AG09309 (cell line): ENCODE measurements at regions not wholly inside any gene's neighbourhood (a gene's known extent, or its start where the extent isn't known, plus 50 kb on each side); places are given as distances from the start of the nearest gene placed in this dataset.

Experiments used
- DNase-seq: peaks from one replicate; pipeline ENCODE4 v3.0.0-alpha.2; 2010; ENCODE audit warnings: low read depth
- H3K4me3 ChIP-seq: 2 replicates; pipeline ENCODE4 v1.5.1; 2011; ENCODE audit warnings: mild to moderate bottlenecking, low read depth, low read length, moderate library complexity; ENCODE audit not compliant: control insufficient read depth
- TF ChIP-seq, protein P1 (sequence below): IDR thresholded peaks from 2 replicates; pipeline ENCODE4 v1.5.1; 2011; ENCODE audit warnings: mild to moderate bottlenecking, low read depth, low read length, inconsistent platforms; ENCODE audit not compliant: insufficient read depth, control insufficient read depth; ENCODE audit errors: missing control alignments

DNA sequence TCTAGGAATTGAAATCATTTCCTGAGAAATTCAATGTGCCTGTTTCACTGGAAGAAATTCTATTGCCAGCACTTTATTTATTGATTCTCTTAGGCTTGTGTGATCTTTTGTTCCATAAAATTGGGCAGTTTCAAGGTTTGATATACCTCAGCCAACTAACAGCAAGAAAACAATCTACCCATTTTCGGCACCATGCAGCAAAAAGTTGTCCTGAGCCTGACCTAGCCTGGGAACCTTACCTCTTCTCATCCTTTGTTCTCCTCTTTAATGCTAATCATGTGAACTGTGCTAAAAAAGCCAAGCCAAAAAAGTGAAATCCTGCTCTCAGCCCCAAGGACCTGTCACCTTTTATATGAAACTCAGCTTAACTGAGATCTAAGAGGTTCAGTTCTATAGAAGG is 477.3 kb downstream of the SUCLA2 start:
- TF ChIP-seq, protein P1, sequence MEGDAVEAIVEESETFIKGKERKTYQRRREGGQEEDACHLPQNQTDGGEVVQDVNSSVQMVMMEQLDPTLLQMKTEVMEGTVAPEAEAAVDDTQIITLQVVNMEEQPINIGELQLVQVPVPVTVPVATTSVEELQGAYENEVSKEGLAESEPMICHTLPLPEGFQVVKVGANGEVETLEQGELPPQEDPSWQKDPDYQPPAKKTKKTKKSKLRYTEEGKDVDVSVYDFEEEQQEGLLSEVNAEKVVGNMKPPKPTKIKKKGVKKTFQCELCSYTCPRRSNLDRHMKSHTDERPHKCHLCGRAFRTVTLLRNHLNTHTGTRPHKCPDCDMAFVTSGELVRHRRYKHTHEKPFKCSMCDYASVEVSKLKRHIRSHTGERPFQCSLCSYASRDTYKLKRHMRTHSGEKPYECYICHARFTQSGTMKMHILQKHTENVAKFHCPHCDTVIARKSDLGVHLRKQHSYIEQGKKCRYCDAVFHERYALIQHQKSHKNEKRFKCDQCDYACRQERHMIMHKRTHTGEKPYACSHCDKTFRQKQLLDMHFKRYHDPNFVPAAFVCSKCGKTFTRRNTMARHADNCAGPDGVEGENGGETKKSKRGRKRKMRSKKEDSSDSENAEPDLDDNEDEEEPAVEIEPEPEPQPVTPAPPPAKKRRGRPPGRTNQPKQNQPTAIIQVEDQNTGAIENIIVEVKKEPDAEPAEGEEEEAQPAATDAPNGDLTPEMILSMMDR: no peak
- no peak for DNase-seq

GRCh38 chr13:47521890-47522487 is 479.1 kb downstream of the SUCLA2 start:
- no peak overlapping the region for H3K4me3 ChIP-seq
- no peak for DNase-seq
- TF ChIP-seq, protein P1: no peak

More for the DNA sequence above, 477.3 kb downstream of the SUCLA2 start:
- no peak overlapping the region for H3K4me3 ChIP-seq

DNA sequence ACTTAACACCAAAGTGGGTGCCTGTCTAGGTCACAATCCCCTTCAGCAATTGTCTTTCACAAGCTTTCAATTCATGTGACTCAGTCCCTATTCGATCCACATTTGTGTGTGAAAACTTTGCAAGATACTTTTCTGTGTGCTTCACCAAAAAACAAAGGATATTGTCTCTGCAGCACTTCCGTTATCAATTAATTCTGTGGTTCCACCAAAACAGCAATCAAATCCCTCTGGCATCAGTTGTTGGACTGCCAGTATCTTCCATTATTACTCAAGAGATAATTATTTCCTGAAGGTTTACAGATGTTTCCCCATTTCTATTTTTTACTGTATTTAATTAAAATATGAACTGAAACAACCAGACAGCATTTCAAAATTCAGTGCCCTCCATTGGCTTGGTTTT is 481.4 kb downstream of the SUCLA2 start:
- H3K4me3 ChIP-seq: no peak overlapping the region
- DNase-seq: no peak
- TF ChIP-seq, protein P1: no peak

GRCh38 chr13:47518530-47518929 is 482.5 kb downstream of the SUCLA2 start:
- TF ChIP-seq, protein P1: no peak

DNA sequence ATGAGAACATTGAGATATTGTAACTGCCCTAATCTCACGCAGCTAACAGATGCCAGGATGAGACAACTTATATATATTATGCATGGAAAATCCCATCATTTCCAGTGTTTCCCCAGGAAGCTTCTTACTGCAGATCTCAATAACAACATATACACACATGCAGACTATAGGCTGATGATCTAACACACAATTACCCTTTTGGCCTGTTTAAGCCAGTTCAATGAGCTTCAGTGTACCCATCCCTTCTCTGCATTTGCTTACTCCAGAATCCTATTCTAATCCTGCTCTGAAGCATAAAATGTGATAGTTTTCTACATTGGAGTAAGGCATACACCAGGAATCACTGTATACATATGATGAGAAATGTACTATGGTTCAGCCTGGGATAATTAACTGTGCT is 489.4 kb downstream of the SUCLA2 start:
- DNase-seq: no peak
- TF ChIP-seq, protein P1: no peak

More at GRCh38 chr13:47518530-47518929, 482.5 kb downstream of the SUCLA2 start:
- no peak overlapping the region for H3K4me3 ChIP-seq
- DNase-seq: no peak

DNA sequence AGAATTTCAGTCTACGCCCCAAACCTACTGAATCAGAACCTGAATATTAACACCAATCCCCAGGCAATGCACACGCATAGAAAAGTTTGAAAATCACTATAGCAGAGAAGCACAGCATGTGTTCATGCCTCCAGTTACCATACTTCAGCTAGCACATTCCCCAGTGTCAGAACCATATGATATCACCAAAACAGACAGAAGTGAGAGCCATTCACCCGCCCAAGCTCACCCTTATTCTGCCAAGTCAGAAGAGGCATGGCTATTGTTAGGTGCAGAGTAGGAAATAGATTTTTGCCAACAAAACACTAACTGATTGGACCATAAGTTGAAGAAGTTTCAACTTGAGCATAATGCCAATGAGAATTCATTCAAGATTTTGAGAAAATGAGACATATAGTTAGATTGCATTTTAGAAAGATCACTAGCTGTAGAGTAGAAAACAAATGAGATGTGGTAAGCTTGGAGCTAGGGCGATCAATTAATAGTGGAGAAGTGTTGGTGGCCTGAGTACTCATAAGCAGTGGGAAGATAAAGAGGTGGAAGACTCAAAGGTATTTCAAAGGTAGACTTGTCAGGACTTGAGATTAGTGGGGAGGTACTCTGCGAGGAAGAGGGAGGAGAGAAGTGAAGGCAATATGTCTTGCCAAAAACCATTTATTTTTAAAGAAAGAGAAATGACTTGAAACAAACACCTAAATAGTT is 492.4 kb downstream of the SUCLA2 start:
- no peak for DNase-seq
- H3K4me3 ChIP-seq: no peak overlapping the region
- TF ChIP-seq, protein P1: no peak

More for the DNA sequence above, 489.4 kb downstream of the SUCLA2 start:
- H3K4me3 ChIP-seq: no peak overlapping the region
